H1 (cell line): ENCODE measurements at regions not wholly inside any gene's neighbourhood (a gene's known extent, or its start where the extent isn't known, plus 50 kb on each side); places are given as distances from the start of the nearest gene placed in this dataset.

Experiments used
- CTCF ChIA-PET: fragments of 300-600 bp; sonication (Branson Sonifier 250); formaldehyde crosslinking; loops from one replicate; lab custom pipeline; 2021; ENCODE audit not compliant: partially characterized antibody; lab: Charles Lee
- POLR2A ChIA-PET: fragments of 300-600 bp; sonication (Branson Sonifier 250); formaldehyde crosslinking; loops from one replicate; lab custom pipeline; 2021; ENCODE audit warnings: inconsistent platforms; ENCODE audit not compliant: partially characterized antibody; lab: Charles Lee
- DNase-seq, 2 experiments: peaks; one replicate each; pipeline versions ENCODE4 v3.0.0 to v3.0.0-alpha.2; 2010 to 2022; ENCODE audit warnings: low spot score in 2 of 2, low read depth in 1 of 2, mixed read lengths in 1 of 2
- FAIRE-seq: peaks from 2 replicates; lab custom pipeline; 2011; peaks lifted over from hg19 to GRCh38; lab: Jason Lieb, UNC
- H2AFZ ChIP-seq: 2 replicates; pipeline ENCODE4 v1.8.1; 2012; ENCODE audit warnings: low read length, inconsistent platforms
- H2AK5ac ChIP-seq: 2 replicates; pipeline ENCODE4 v1.6.1; 2013; ENCODE audit warnings: low read depth, low read length
- H2BK120ac ChIP-seq: replicated peaks from 2 replicates; pipeline ENCODE3; 2013; ENCODE audit warnings: low read depth, low read length, inconsistent platforms
- H2BK12ac ChIP-seq: 2 replicates; pipeline ENCODE4 v1.6.1; 2013; ENCODE audit warnings: low read depth, low read length
- H2BK15ac ChIP-seq: 2 replicates; pipeline ENCODE4 v1.6.1; 2013; ENCODE audit warnings: low read length
- H2BK20ac ChIP-seq: 2 replicates; pipeline ENCODE4 v1.6.1; 2013; ENCODE audit warnings: low read length
- H2BK5ac ChIP-seq: 2 replicates; pipeline ENCODE4 v1.6.1; 2013; ENCODE audit warnings: low read depth, low read length
- H3K14ac ChIP-seq: 2 replicates; pipeline ENCODE4 v1.6.1; 2013; ENCODE audit warnings: inconsistent platforms; ENCODE audit not compliant: insufficient read length
- H3K18ac ChIP-seq: 2 replicates; pipeline ENCODE4 v1.6.1; 2013; ENCODE audit warnings: low read length; ENCODE audit errors: extremely low read depth
- H3K23ac ChIP-seq: 2 replicates; pipeline ENCODE4 v1.6.1; 2013; ENCODE audit warnings: inconsistent platforms; ENCODE audit not compliant: insufficient read length
- H3K23me2 ChIP-seq: 2 replicates; pipeline ENCODE4 v1.6.1; 2013; ENCODE audit warnings: low read depth, low read length
- H3K27ac ChIP-seq: 2 replicates; pipeline ENCODE4 v1.6.1; 2011; ENCODE audit warnings: low read depth, low read length, inconsistent platforms
- H3K27me3 ChIP-seq, 4 experiments: replicated peaks in 1 of 4; 1 replicate in 1 of 4; 2 replicates in 3 of 4; pipeline versions ENCODE4 v1.6.1 to v1.8.1; 2011 to 2013; ENCODE audit warnings: low read length in 3 of 4, mild to moderate bottlenecking in 3 of 4, inconsistent platforms in 2 of 4, mixed read lengths in 2 of 4, moderate library complexity in 1 of 4; ENCODE audit not compliant: control insufficient read depth in 3 of 4, insufficient read depth in 3 of 4; ENCODE audit errors: extremely low read depth in 1 of 4
- H3K36me3 ChIP-seq, 4 experiments: 2 replicates each; pipeline versions ENCODE4 v1.6.1 to v1.8.1; 2011 to 2013; ENCODE audit warnings: mild to moderate bottlenecking in 4 of 4, low read length in 3 of 4, moderate library complexity in 2 of 4, control low read depth in 1 of 4, inconsistent platforms in 1 of 4; ENCODE audit not compliant: insufficient read depth in 4 of 4, control insufficient read depth in 2 of 4
- H3K4ac ChIP-seq: replicated peaks from 2 replicates; pipeline ENCODE3; 2013; ENCODE audit warnings: low read length, low read depth, mixed read lengths, inconsistent platforms; ENCODE audit not compliant: insufficient read length
- H3K4me1 ChIP-seq, 4 experiments: replicated peaks in 1 of 4; 1 replicate in 1 of 4; 2 replicates in 3 of 4; pipeline versions ENCODE4 v1.6.1 to v1.8.1; 2011 to 2013; ENCODE audit warnings: low read length in 3 of 4, inconsistent platforms in 2 of 4, mixed read lengths in 1 of 4; ENCODE audit not compliant: insufficient read depth in 4 of 4, control insufficient read depth in 3 of 4
- H3K4me2 ChIP-seq, 2 experiments: 2 replicates each; pipeline versions ENCODE4 v1.6.1 to v1.8.1; 2011 to 2013; ENCODE audit warnings: low read depth in 2 of 2, low read length in 2 of 2, control low read depth in 1 of 2, inconsistent platforms in 1 of 2, mild to moderate bottlenecking in 1 of 2; ENCODE audit not compliant: insufficient read depth in 1 of 2
- H3K4me3 ChIP-seq, 4 experiments: fragments of 200-600, 300-600 bp in 1 of 4; sonication (generic), shearing (Covaris generic), sonication (Bioruptor Twin) in 1 of 4; 2 replicates each; pipeline versions ENCODE4 v1.5.1 to v1.8.1; 2011 to 2016; ENCODE audit warnings: low read length in 4 of 4, low read depth in 3 of 4, control low read depth in 2 of 4, inconsistent platforms in 2 of 4, mild to moderate bottlenecking in 2 of 4, mixed read lengths in 1 of 4, moderate library complexity in 1 of 4; ENCODE audit not compliant: insufficient read depth in 2 of 4; ENCODE audit errors: extremely low read depth in 1 of 4
- H3K56ac ChIP-seq: replicated peaks from 2 replicates; pipeline ENCODE3; 2013; ENCODE audit warnings: low read depth, mild to moderate bottlenecking, mixed read lengths, low read length, inconsistent platforms; ENCODE audit not compliant: insufficient read length
- H3K79me1 ChIP-seq: 2 replicates; pipeline ENCODE4 v1.6.1; 2013; ENCODE audit warnings: low read depth, low read length, control low read depth
- H3K79me2 ChIP-seq, 2 experiments: 2 replicates each; pipeline versions ENCODE4 v1.6.1 to v1.8.1; 2012 to 2013; ENCODE audit warnings: low read length in 2 of 2, mild to moderate bottlenecking in 2 of 2, inconsistent platforms in 1 of 2; ENCODE audit not compliant: insufficient read depth in 2 of 2, control insufficient read depth in 1 of 2
- H3K9ac ChIP-seq, 4 experiments: replicated peaks in 1 of 4; 1 replicate in 1 of 4; 2 replicates in 3 of 4; pipeline versions ENCODE4 v1.6.1 to v1.8.1; 2011 to 2013; ENCODE audit warnings: low read depth in 3 of 4, low read length in 3 of 4, control low read depth in 2 of 4, mild to moderate bottlenecking in 2 of 4, moderate library complexity in 2 of 4, inconsistent platforms in 1 of 4; ENCODE audit errors: extremely low read depth in 1 of 4
- H3K9me3 ChIP-seq, 2 experiments: 2 replicates each; pipeline versions ENCODE4 v1.6.1 to v1.8.1; 2012 to 2013; ENCODE audit warnings: mild to moderate bottlenecking in 2 of 2, moderate library complexity in 2 of 2, control low read depth in 1 of 2, inconsistent platforms in 1 of 2, low read depth in 1 of 2, low read length in 1 of 2, mixed read lengths in 1 of 2; ENCODE audit not compliant: insufficient read depth in 2 of 2
- H4K20me1 ChIP-seq, 2 experiments: replicated peaks in 1 of 2; 2 replicates each; pipeline versions ENCODE3 to v1.8.1; 2011 to 2013; ENCODE audit warnings: inconsistent platforms in 2 of 2, low read length in 2 of 2, mild to moderate bottlenecking in 1 of 2; ENCODE audit not compliant: insufficient read depth in 2 of 2, control insufficient read depth in 1 of 2
- H4K5ac ChIP-seq: 2 replicates; pipeline ENCODE4 v1.6.1; 2013; ENCODE audit warnings: low read length, low read depth, mixed read lengths, inconsistent platforms; ENCODE audit not compliant: insufficient read length
- H4K8ac ChIP-seq: 2 replicates; pipeline ENCODE4 v1.8.0; 2013; ENCODE audit warnings: mild to moderate bottlenecking, moderate library complexity, low read length, inconsistent platforms; ENCODE audit not compliant: insufficient read depth; ENCODE audit errors: extremely low read depth
- H4K91ac ChIP-seq: replicated peaks from 2 replicates; pipeline ENCODE3; 2013; ENCODE audit warnings: low read length, mixed read lengths, inconsistent platforms; ENCODE audit not compliant: insufficient read length
- BRCA1 ChIP-seq: IDR thresholded peaks from 2 replicates; pipeline ENCODE4 v1.6.1; 2012; ENCODE audit warnings: low read depth, low read length, improper control_type of control experiment
- CEBPB ChIP-seq: IDR thresholded peaks from 2 replicates; pipeline ENCODE4 v1.6.1; 2012; ENCODE audit warnings: low read depth, low read length
- JUND ChIP-seq: IDR thresholded peaks from 2 replicates; pipeline ENCODE4 v1.6.1; 2011; ENCODE audit warnings: mild to moderate bottlenecking, improper control_type of control experiment, low read length
- KDM5A ChIP-seq: fragments of 200-600 bp; IDR thresholded peaks from 2 replicates; pipeline ENCODE4 v1.7.1; 2012; ENCODE audit warnings: mild to moderate bottlenecking, low read length, inconsistent platforms, mixed read lengths
- NRF1 ChIP-seq: IDR thresholded peaks from 2 replicates; pipeline ENCODE4 v1.6.1; 2011; ENCODE audit warnings: mild to moderate bottlenecking, low read depth, low read length, improper control_type of control experiment
- ZNF274 ChIP-seq: IDR thresholded peaks from 2 replicates; pipeline ENCODE4 v1.7.0; 2012; ENCODE audit warnings: low read length, borderline replicate concordance; ENCODE audit errors: extremely low read depth
- WGBS, 2 experiments: shearing (Covaris generic) in 1 of 2; methylation state at CpG; one replicate each; pipeline versions ENCODE4 v1.1.6 to v1.1.7; 2013 to 2015; ENCODE audit warnings: low lambda C conversion rate in 2 of 2, mixed read lengths in 2 of 2, inconsistent platforms in 1 of 2, low coverage in 1 of 2, missing lambda C conversion rate in 1 of 2; ENCODE audit not compliant: insufficient replicate concordance in 2 of 2, insufficient coverage in 1 of 2, insufficient read length in 1 of 2; ENCODE audit errors: extremely low coverage in 1 of 2, missing lambda C conversion rate in 1 of 2; 5-methylcytosine and 5-hydroxymethylcytosine counted together

GRCh38 chr4:158032733-158033415 lies 140.0 kb downstream of the GASK1B start:
- H3K18ac ChIP-seq = no peak overlapping the region
- no peak overlapping the region for H2BK12ac ChIP-seq
- H3K14ac ChIP-seq = no peak overlapping the region
- H3K4ac ChIP-seq = no peak overlapping the region
- no peak overlapping the region for H3K23ac ChIP-seq
- no peak overlapping the region for H4K5ac ChIP-seq
- TF ChIP-seq CEBPB (no peak), KDM5A (no peak), JUND (no peak), NRF1 (no peak), BRCA1 (no peak), ZNF274 (no peak)
- no peaks in the 10 kb centered on the region for H3K79me2 ChIP-seq
- H2BK5ac ChIP-seq = no peak overlapping the region
- FAIRE-seq (no peak), DNase-seq (no peak)
- no peak overlapping the region for H3K9ac ChIP-seq
- H3K9me3 ChIP-seq = 0 out of 4 replicates have a peak, but pooled peaks cover 0 to under 1% of the 10 kb centered on the region in 2 experiments
- H2AFZ ChIP-seq = no peak overlapping the region
- no peaks in the 10 kb centered on the region for H3K79me1 ChIP-seq
- no peak overlapping the region for H3K4me3 ChIP-seq
- H4K8ac ChIP-seq = no peak overlapping the region
- CTCF ChIA-PET = interaction anchor here (0.9 to 1.6 kb wide), 2 partner anchors 11 to 138 kb away, joined by 3 read pairs; no protein-coding TSS in a partner anchor
- no peak overlapping the region for H2BK20ac ChIP-seq
- no peaks in the 10 kb centered on the region for H3K36me3 ChIP-seq
- no peak overlapping the region for H3K56ac ChIP-seq
- WGBS, 2 experiments = 91% methylated on average over 4 of the region's 4 CpGs; no CpG with 5 or more reads in 1 of the 2 experiments
- no peak overlapping the region for H2BK120ac ChIP-seq
- H4K91ac ChIP-seq = no peak overlapping the region
- peaks cover 0 to 3% (median 0%) of the 10 kb centered on the region in 4 experiments; a peak in 2 of 7 replicates for H3K4me1 ChIP-seq
- H3K27me3 ChIP-seq = no peaks in the 10 kb centered on the region
- H2AK5ac ChIP-seq = no peak overlapping the region
- H3K27ac ChIP-seq = no peak overlapping the region
- no peaks in the 10 kb centered on the region for H4K20me1 ChIP-seq
- POLR2A ChIA-PET = no interaction called here
- H3K4me2 ChIP-seq = no peak overlapping the region
- H3K23me2 ChIP-seq = no peaks in the 10 kb centered on the region
- H2BK15ac ChIP-seq = no peak overlapping the region
